ENCODE measurements at regions not wholly inside any gene's neighbourhood (a gene's known extent, or its start where the extent isn't known, plus 50 kb on each side); places are given as distances from the start of the nearest gene placed in this dataset.
"Not testable (repeated sequence)": the region's sequence is repeated elsewhere in the genome, so short reads cannot be mapped to it uniquely, and the experiment has no call there.

DNA sequence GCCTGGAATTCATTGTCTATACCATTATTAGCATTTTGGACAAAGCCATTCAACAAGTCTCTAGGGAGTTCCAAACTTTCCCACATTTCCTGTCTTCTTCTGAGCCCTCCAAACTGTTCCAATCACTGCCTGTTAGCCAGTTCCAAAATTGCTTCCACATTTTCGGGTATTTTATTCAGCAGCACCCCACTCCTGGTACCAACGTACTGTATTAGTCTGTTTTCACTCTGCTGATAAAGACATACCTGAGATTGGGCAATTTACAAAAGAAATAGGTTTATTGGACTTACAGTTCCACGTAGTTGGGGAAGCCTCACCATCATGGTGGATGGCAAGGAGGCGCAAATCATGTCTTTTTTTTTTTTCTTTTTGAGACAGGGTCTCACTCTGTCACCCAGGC, 578.6 kb upstream of the FSHR start:
- H3K27ac ChIP-seq (ENCODE audit: control insufficient read depth, insufficient read depth); SMC1A ChIA-PET (ENCODE audit: uncharacterized antibody, unreplicated experiment); H3K4me2 ChIP-seq (ENCODE audit: control insufficient read depth, insufficient read depth); CTCF ChIA-PET; H3K27me3 ChIP-seq (replicated peaks in 1 of 2; ENCODE audit: control insufficient read depth in 2 of 2, insufficient read depth in 2 of 2, low read length in 1 of 2); H3K9ac ChIP-seq (ENCODE audit: control insufficient read depth, insufficient read depth, low read length); H2AFZ ChIP-seq (ENCODE audit: control insufficient read depth, low read depth, low read length); H3K9me3 ChIP-seq (replicated peaks; ENCODE audit: control insufficient read depth, insufficient read depth, low read length); FAIRE-seq; DNase-seq (ENCODE audit: low read depth, low spot score); H3K4me3 ChIP-seq; H3K36me3 ChIP-seq (ENCODE audit: control insufficient read depth in 2 of 2, insufficient read depth in 2 of 2, low read length in 1 of 2); H3K79me2 ChIP-seq (ENCODE audit: control insufficient read depth, insufficient read depth, low read length); in situ Hi-C loops (cut with MboI); H4K20me1 ChIP-seq (ENCODE audit: control insufficient read depth, insufficient read depth); ATAC-seq; RAD21 ChIA-PET (ENCODE audit: unreplicated experiment); BruUV-seq (replicated peaks); H3K4me1 ChIP-seq (ENCODE audit: control insufficient read depth, insufficient read depth, low read length); intact Hi-C loops (cut with micrococcal nuclease; ENCODE audit: unreplicated experiment); POLR2A ChIA-PET: not testable (repeated sequence)
- WGBS (ENCODE audit: insufficient coverage, insufficient replicate concordance, low lambda C conversion rate, missing lambda C conversion rate), result 32% methylated on average over 4 of the region's 4 CpGs

DNA sequence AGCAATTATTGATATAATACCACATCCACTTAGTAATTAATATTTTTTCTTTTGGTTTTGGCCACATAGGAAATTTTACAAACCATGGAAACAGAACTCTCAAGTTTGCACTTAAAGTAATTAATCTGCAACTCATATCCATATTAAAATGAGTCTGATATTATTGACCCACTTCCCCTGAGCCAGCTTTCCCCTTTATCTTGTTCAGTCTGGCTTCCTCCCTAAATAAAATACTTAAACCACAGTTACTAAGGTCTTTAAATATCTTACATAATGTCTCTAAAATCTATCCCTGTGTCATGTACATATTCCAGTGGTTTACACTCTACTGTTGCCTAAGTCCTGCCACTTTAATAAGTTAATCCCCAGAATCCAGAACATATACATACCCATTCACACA, 564.9 kb upstream of the FSHR start:
- no peak for ATAC-seq
- RAD21 ChIA-PET (ENCODE audit: unreplicated experiment), result no interaction called here

More for the DNA sequence above, 564.9 kb upstream of the FSHR start:
- H3K27ac ChIP-seq (ENCODE audit: control insufficient read depth, insufficient read depth), result no peak overlapping the region
- in situ Hi-C loops (cut with MboI) (no loop called here), intact Hi-C loops (cut with micrococcal nuclease; ENCODE audit: unreplicated experiment) (no loop called here)
- H3K79me2 ChIP-seq (ENCODE audit: control insufficient read depth, insufficient read depth, low read length), result no peaks in the 10 kb centered on the region
- H3K4me3 ChIP-seq, result no peak overlapping the region
- H3K9me3 ChIP-seq (replicated peaks; ENCODE audit: control insufficient read depth, insufficient read depth, low read length), result no peaks in the 10 kb centered on the region
- no peak for DNase-seq (ENCODE audit: low read depth, low spot score)
- no peaks in the 10 kb centered on the region for H3K27me3 ChIP-seq (replicated peaks in 1 of 2; ENCODE audit: control insufficient read depth in 2 of 2, insufficient read depth in 2 of 2, low read length in 1 of 2)
- no TSS peak for BruUV-seq (replicated peaks)
- no peaks in the 10 kb centered on the region for H3K36me3 ChIP-seq (ENCODE audit: control insufficient read depth in 2 of 2, insufficient read depth in 2 of 2, low read length in 1 of 2)
- POLR2A ChIA-PET, result no interaction called here
- SMC1A ChIA-PET (ENCODE audit: uncharacterized antibody, unreplicated experiment), result no interaction called here
- no peaks in the 10 kb centered on the region for H4K20me1 ChIP-seq (ENCODE audit: control insufficient read depth, insufficient read depth)
- no peak for FAIRE-seq
- no peak overlapping the region for H2AFZ ChIP-seq (ENCODE audit: control insufficient read depth, low read depth, low read length)
- CTCF ChIA-PET, result no interaction called here
- H3K9ac ChIP-seq (ENCODE audit: control insufficient read depth, insufficient read depth, low read length), result no peak overlapping the region
- H3K4me2 ChIP-seq (ENCODE audit: control insufficient read depth, insufficient read depth), result no peak overlapping the region
- no peak for TF ChIP-seq NR2C2 (IDR thresholded peaks at IDR 0.05; ENCODE audit: borderline replicate concordance, control insufficient read depth, insufficient read length, low read depth)
- TF ChIP-seq CBFB (IDR thresholded peaks at IDR 0.05; ENCODE audit: low read depth), result no peak
- no peak for TF ChIP-seq EP300 (IDR thresholded peaks at IDR 0.05; ENCODE audit: borderline replicate concordance in 1 of 2, control insufficient read depth in 1 of 2, low read depth in 2 of 2, low read length in 2 of 2)
- TF ChIP-seq POLR2A (IDR thresholded peaks at IDR 0.05; ENCODE audit: low read depth, low read length), result no peak
- no peak for TF ChIP-seq BACH1 (IDR thresholded peaks at IDR 0.05; ENCODE audit: borderline replicate concordance)
- no peak for TF ChIP-seq ZNF622 (IDR thresholded peaks at IDR 0.05)
- TF ChIP-seq KLF5 (IDR thresholded peaks at IDR 0.05; ENCODE audit: partially characterized antibody), result no peak
- no peak for TF ChIP-seq POLR2AphosphoS5 (IDR thresholded peaks at IDR 0.05; ENCODE audit: low read length)
- no peak for TF ChIP-seq FOXK2 (IDR thresholded peaks at IDR 0.05)
- TF ChIP-seq NR2C1 (IDR thresholded peaks at IDR 0.05), result no peak
- TF ChIP-seq TCF7 (IDR thresholded peaks at IDR 0.05; ENCODE audit: borderline replicate concordance), result no peak
- TF ChIP-seq MEF2A (IDR thresholded peaks at IDR 0.05; ENCODE audit: insufficient read depth, low read depth, low read length), result no peak
- TF ChIP-seq KAT2A (conservative IDR thresholded peaks at IDR 0.05; ENCODE audit: control insufficient read depth, low read depth, low read length), result no peak
- no peaks in the 10 kb centered on the region for H3K4me1 ChIP-seq (ENCODE audit: control insufficient read depth, insufficient read depth, low read length)
